HG02763 (cell line): ENCODE measurements at regions not wholly inside any gene's neighbourhood (a gene's known extent, or its start where the extent isn't known, plus 50 kb on each side); places are given as distances from the start of the nearest gene placed in this dataset.
"Not testable (repeated sequence)": the region's sequence is repeated elsewhere in the genome, so short reads cannot be mapped to it uniquely, and the experiment has no call there.

ENCODE experiments used
- ATAC-seq: cut with Tn5 transposase; IDR thresholded peaks from one replicate; pipeline ENCODE4 v1.9.1; 2021; ENCODE audit warnings: mild to moderate bottlenecking, moderate library complexity; ENCODE audit not compliant: unreplicated experiment

DNA sequence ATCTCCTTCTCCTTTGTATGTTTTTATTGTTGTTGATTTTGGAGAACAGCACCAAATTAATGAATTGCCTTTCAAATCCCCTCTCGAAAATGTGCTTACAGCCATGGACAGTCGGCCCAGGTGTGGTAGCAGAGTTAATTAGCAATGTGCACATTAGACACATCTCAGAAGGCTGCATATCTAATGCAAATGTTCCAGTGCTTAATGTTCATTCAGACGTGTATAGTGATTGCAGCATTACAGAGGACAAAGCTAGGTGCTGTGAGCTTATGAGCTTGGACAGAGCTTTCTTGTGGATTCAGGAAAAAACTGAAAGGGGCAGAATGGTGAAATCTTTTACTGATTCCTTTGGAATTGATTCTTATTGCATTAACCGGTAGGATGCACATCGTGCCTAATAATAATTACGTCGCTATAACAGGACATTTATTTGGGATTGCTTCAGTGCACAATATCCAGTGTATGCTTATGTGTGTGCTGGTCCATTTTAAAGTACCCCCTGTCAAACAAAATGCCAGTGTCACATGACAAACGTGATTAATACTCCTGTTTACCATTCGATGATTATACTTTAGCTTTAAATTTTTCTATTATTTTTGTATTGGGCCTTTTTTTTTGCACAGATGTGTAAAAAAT lies 552.9 kb upstream of the EPHA5 start:
- no peak for ATAC-seq

DNA sequence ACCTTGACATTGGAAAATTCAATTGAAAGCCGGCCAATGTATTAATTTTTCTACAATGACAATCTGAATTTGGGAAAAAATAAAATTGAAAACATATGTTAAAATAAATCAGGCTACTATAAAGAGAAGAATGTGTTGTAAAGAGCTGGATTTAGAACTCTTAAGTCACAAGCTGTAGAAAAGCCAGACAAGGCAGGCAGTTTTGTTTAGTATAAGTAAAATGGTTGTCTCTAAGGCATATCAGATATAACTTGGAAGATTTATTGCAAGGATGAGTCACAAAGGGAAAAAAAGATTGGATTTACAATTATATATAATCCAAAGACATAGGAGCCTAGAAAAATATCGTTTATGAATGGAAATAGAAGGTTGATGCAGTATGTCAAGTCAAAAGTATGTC lies 549.1 kb upstream of the EPHA5 start:
- no peak for ATAC-seq

DNA sequence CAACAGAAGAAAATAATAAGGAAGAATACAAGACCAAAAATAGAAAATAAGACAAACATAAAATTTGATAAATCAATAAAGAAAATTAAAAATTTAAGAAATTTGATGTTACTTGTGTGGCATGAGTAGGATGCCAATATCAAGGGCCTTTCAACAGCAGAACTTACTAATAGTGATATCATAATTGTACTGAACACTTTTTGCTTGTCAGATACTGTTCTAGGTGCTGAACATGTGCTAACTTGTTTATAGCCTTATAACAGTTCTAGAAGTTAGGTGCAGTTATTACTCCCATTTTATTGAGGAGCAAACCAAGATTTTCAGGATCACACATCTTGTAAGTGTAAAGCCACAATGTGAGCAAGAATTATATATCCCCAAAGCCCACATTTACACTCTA lies 546.0 kb upstream of the EPHA5 start:
- no peak for ATAC-seq

DNA sequence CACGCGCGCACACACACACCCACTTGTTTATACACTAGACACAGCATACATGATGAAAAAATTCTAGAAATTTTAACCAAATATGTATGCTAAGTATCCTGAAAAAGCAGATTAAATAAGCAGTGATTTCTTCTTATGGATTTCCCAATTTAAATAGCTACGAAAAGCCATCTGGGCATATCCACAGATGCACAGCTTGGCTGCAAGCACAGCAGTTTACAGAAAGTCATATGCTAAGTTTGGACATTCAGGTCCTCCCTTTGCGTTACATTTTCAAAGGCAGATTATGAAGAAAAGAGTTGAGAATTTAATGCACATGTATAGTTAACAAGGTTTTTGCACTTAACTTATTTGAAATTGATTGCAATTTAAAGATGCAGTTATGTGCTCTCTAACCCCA lies 542.2 kb upstream of the EPHA5 start:
- no peak for ATAC-seq

DNA sequence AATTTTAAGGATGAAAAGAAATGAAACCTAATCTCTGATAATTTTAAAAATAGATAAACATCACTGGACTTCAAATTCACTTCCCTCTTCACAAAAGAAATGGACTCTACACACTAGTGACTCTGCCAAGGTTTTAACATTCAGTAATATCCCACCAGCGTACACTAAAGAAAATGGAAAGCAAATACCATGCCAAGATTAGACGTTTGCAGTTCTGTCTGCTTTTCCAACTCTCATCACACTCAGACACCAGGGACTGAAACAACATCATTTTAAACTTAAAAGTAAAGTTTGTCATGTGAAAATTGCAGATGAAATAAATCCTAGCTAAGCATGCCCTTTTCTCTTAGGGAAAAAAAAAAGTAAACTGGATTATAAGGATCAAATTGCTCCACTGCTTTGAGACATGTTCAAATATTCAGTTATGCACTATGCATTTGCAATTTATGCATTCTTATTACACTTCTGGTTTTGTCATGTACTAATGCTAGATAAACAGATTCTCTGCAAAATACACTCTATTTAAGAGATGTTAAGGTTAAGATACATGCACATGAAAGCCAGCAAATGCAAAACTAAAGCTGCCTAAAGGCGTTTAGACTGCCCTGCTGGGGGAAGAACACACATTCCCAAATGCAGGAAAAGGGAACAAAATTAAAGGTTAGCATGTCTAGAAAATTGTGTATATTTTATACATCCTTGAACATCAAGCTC lies 534.4 kb upstream of the EPHA5 start:
- ATAC-seq: no peak

DNA sequence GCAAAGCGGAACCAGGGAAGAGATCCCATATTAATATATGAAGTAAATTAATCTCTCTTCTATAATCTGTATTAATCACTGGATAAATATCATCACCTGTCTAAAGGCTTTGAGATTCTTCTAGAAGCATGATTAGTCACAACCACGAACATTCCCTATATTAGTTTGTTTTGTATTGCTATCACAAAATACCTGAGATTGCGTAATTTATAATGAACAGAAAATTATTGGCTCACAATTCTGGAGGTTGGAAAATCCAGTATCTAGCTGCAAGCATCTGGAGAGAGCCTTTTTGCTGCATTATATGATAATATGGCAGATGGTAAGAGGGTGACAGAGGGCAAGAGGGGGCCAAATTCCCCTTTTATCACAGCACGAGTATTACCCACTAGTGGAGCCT lies 532.6 kb upstream of the EPHA5 start:
- ATAC-seq: no peak

DNA sequence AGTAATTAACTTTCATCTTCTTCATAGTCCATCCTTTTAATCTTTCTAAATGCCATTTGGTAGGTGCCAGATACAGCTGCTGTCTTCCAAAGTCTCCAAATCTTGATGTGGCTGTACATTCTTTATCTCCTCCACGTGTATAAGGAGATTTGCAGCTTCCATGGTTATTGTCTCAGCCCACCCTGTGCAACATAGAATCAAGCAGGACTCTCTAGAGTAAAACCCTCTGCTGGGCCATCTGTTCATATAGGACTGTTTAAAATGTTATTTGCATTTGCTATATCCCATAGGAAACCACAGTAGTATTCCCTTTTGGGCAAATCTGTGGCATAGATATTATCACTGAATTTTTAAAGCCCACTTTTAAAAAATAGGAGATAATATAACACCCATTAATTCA lies 527.2 kb upstream of the EPHA5 start:
- no peak for ATAC-seq

DNA sequence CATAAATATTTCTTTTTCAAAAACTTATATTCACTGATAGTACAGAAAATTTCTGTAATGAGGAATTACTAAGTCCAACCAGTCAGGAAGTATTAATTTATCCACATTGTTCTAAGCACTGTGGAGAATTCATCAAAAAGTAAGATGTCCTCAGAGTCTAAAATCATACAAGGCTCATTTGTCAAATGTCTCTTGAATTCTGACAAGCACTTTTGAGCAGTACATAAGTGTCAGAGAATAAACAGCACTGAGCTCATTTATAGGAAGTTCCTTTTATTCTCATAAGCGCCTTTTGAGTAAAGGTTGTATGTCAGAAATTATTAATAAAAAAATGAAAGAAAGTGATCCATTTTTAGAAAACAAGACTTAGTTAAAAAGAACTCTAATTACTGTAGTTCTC lies 523.2 kb upstream of the EPHA5 start:
- no peak for ATAC-seq

DNA sequence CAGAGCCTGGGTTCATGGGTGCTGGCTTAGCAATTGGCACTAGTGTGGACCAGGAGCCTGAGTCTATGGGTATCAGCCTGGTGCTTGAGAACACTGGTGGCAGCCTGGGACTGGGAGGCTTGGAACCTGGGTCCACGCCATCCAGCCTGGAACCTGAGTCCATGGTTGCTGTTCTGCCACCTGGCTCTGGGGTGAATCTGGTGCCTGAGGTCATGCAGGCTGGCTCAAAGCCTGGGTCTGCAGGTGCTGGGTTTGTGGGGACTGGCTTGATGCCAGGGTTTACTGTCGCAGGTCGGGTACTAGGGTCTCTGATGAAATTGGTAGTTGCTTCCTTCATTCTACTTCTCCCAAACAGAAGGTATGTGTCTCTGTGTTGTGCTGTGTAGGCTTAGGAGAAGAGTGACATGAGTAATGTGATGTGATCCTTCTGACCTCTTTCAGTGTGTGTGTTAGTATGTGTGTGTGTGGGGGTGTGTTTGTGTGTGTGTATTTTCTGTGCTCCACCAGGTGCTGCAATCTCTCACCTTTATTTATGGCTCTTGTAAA lies 517.0 kb upstream of the EPHA5 start:
- no peak for ATAC-seq

DNA sequence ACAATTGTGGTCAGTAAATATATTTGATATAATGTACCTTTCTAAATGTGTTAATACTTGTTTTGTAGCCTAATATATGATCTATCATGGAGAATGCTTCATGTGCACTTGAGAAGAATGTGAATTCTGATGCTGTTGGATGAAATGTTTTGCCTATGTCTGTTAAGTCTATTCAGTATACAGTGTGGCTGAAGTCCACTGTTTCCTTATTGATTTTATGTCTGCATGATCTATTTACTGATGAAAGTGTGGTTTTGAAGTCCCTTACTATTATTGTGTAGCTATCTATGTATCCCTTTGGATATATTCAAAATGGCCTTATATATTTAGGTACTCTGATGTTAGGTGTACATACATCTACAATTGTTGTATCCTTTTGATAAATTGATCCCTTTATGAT lies 515.8 kb upstream of the EPHA5 start:
- no peak for ATAC-seq

DNA sequence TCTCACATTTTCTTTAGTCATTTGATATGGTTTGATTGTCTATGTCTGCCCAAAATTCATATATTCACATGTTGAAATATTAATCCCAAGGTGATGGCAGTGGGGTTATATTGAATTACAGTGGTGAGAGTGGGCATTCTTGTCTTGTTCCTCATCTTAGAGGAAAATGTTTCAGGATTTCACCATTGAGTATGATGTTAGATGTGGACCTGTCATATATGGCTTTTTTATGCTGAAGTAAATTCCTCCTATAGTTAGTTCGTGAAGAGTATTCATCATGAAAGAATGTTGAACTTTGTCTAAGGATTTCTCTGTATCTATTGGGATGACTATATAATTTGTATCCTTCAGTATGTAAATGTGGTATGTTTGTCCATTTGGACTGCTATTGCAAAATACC lies 512.3 kb upstream of the EPHA5 start:
- ATAC-seq: no peak

DNA sequence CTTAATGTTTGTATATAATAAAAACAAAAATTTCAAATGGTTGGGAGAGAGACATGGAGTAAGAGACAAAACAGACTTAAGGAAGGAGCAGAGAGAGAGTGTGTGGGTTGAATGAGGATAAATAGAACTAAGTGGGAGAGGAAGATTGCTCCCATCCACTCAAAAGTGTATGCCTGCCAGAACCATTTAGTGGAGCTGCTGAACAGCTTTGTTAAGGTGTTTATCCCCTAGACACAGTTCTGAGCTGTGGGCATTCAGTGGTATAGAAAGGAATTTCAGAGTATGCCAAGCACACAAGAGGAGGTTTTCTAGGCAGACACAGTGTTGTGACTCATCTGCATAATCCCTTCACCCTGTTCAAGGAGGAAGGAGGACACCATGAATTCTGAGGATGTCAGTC lies 508.6 kb upstream of the EPHA5 start:
- no peak for ATAC-seq

DNA sequence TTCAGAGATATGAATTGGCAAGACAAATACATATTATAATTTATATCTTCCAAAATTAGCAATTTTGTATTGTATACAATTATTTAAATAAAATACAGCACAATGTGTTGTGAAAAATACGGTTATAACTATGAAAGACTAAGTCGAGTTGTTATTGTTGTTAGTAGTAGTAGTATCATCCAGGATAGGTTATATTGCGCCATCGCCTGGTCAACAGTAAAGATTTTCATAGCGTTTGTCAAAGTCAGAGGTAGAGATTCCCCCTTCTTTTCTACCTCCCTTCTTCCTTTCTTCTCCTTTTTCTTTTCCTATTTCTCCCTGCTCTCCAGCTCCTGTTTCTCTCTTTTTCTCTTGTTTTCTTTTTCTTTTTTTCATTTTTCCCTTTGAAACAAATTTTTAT lies 499.1 kb upstream of the EPHA5 start:
- ATAC-seq: no peak

DNA sequence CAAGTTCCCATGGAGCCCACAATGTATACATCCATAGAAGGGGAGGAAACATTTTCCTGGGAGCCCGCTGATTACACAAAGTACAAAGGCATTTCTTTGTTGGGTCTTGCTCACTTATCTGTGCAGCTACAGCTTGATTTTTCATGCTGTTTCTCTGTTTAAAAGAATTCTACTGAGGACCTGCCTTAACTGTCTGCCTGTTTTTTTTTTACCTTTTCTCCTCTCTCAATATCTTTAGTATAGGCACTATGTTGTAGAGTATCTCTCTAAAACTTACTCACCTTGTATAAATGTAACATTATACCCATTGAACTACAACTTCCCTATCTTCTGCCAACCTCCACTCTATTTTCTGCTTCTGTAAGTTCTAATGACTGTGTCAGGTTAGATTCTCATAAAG lies 494.6 kb upstream of the EPHA5 start:
- ATAC-seq: no peak

DNA sequence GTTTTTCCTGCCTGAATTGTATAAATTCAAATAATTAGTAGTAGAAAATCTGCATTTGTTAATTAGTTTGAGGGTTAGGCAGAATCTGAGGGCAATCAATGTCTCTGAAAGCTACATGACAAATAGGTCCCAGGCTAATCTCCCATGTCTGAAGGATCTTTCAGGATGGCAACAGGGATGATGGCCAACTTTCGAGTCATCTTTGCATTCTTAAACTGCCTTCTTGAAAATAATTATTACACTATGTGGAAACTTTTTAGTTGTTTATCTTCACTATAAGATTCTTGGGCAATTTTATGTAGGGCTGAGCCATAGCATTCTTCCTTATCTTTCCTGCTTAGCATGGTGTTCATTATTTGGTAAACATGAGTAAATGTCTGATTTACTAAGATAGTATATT lies 490.3 kb upstream of the EPHA5 start:
- no peak for ATAC-seq

DNA sequence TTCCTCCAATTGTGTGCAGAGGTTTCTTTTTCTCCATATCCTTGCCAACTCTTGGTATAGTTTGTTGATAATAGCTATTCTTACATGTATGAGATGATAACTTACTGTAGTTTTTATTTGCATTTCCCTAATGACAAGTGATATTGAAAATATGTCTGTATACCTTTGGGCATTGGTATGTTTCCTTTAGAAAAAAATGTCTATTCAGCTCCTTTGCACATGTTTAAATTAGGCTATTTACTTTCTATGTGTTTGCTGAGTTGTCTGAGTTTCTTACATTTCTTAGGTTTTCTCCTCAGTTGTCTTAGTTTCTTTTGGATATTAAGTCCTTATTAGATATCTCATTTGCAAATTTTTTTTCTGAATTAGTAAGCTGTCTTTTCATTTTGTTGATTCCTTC lies 487.3 kb upstream of the EPHA5 start:
- no peak for ATAC-seq

DNA sequence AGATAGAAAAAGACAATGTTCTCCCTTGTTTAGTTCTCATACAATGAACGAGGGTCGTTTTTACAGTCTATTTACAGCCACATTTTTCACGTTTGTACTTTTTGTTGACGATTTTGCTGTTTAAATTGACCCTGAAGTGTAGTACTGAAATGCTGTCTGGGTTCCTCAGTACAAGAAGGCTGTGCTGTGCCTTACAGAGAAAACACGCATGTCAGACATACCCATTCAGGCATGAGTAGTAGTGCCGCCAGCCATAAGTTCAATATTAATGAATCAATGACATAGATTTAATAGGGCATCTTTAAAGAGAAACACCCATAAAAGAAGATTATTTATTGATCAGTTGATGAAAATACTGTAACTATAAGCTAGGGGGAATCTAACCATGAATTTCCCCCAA lies 459.8 kb upstream of the EPHA5 start:
- no peak for ATAC-seq

DNA sequence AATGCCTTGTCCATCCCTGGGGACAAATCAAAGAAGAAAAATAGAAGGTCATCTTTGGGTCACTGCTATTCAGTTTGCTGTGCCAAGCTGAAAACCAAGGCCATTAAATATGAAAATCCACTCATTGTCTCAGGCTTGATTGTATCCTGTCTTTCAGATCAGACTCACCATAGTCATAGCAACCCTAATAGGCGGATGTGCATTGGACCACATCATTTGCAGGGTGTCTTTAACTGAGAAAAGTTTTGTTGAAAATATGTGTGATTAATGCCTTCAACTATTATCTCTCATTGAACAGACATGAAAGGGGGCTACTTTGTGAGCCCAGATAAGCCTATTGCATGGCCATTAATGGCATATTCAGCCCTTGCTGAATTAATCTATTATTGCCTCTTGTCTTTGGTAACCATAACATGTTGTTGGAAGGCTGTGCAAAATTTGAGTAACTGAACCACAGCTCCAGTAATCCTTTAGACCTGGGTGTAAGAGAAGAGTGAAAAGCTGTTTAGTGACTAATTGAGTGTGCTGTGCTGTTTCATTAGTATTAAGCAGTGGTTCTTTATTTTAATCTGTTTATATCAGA lies 453.6 kb upstream of the EPHA5 start:
- ATAC-seq: no peak

DNA sequence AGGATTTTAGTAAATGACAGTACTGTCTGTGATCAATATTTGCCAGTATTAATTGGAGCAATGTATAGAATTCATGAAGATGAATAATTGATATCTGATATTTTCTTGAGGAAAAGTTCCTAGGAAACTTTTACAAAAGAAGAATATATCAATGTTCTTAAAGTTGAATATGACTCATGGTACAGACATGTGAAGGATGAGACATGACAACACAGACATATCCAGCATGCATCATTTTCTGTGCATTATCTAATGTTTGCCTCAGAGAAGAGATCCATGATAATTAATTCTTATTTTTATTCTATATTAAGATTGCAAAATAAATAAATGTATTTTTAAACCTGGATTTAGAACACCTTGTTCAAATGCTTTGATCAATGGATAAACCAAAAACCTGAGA lies 452.9 kb upstream of the EPHA5 start:
- no peak for ATAC-seq

DNA sequence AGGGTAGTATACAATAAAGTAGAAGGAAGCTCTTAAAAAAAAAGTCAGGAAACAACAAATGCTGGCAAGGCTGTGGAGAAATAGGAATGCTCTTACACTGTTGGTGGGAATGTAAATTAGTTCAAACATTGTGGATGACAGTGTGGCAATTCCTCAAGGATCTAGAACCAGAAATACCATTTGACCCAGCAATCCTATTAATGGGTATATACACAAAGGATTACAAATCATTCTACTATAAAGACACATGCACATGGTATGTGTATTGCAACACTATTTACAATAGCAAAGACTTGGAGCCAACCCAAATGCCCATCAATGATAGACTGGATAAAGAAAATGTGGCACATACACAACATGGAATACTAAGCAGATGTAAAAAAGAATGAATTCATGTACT lies 444.9 kb upstream of the EPHA5 start:
- ATAC-seq: not testable (repeated sequence)

DNA sequence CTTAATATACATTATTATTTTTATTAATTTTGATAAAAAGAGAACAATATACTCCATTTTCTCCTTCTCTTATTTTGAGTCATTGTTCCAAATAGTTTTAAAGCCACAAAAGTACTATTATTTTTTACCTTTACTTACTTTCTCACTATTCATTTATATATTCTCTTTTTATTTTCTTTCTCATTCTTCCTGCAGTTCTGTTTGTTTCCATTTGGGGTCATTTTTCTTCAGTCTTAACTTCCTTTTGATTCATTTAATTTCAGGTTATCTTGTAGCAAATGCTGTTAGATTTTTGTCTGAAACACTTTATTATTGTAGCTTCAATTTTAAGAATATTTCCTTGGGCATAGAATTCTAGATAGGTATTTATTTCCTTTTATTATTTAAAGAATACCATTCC lies 438.6 kb upstream of the EPHA5 start:
- no peak for ATAC-seq

DNA sequence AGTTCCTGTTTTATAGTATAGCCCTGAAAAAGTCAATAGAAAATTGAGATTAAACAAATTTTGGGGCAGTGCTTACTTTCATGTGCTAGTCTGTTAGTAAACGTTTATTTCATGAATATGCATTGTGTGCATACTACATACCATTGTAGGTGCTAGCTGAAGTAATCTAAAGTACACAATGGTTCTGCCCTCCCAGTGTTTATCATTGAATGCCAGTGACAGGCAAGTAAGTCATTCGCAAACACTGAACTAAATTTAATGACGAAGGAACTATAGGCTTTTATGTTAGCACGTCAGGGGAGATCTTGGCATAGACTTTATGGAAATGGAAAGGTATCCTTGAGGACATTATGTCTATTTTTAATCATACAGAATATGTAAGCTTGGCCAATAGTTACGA lies 426.9 kb upstream of the EPHA5 start:
- no peak for ATAC-seq
